ENCODE measurements at regions not wholly inside any gene's neighbourhood (a gene's known extent, or its start where the extent isn't known, plus 50 kb on each side); places are given as distances from the start of the nearest gene placed in this dataset.
"Not testable (repeated sequence)": the region's sequence is repeated elsewhere in the genome, so short reads cannot be mapped to it uniquely, and the experiment has no call there.

GRCh38 chr14:34381304-34381703 lies 80.7 kb downstream of the SPTSSA start:
- not testable (repeated sequence) for H3K27ac ChIP-seq (ENCODE audit: low read length, poor library complexity, severe bottlenecking); H3K36me3 ChIP-seq (ENCODE audit: control insufficient read depth in 1 of 2, insufficient read depth in 2 of 2, low read depth in 1 of 2, low read length in 2 of 2); H3K14ac ChIP-seq (ENCODE audit: low read length in 2 of 2); H3K23ac ChIP-seq (ENCODE audit: low read length in 2 of 2); H2BK5ac ChIP-seq (ENCODE audit: low read depth, low read length, poor library complexity, severe bottlenecking); H3K9ac ChIP-seq (ENCODE audit: low read length); H3K79me1 ChIP-seq (replicated peaks; ENCODE audit: low read length, poor library complexity, severe bottlenecking); H2BK12ac ChIP-seq (ENCODE audit: low read length in 2 of 2); H2BK15ac ChIP-seq (ENCODE audit: low read depth, poor library complexity, severe bottlenecking); H3K4me3 ChIP-seq (ENCODE audit: insufficient read depth in 1 of 2, low read depth in 1 of 2, low read length in 2 of 2); H3K4me1 ChIP-seq (ENCODE audit: control insufficient read depth, insufficient read depth, low read depth, low read length); H2AFZ ChIP-seq (ENCODE audit: low read depth, low read length); H4K91ac ChIP-seq (ENCODE audit: low read length); H3K4me2 ChIP-seq (ENCODE audit: low read length, poor library complexity, severe bottlenecking); H4K8ac ChIP-seq (ENCODE audit: low read length); DNase-seq; H3K9me3 ChIP-seq (ENCODE audit: control insufficient read depth, low read length); H2AK5ac ChIP-seq (ENCODE audit: low read length, severe bottlenecking); H3K18ac ChIP-seq (ENCODE audit: low read depth in 1 of 2, low read length in 2 of 2); H2BK120ac ChIP-seq (ENCODE audit: low read depth, low read length); H3K4ac ChIP-seq (ENCODE audit: low read depth in 1 of 2, low read length in 2 of 2)
- peaks cover 6 to 28% of the 10 kb centered on the region in 2 experiments for H3K27me3 ChIP-seq (ENCODE audit: control insufficient read depth in 1 of 2, insufficient read depth in 1 of 2, low read length in 2 of 2)
- no CpG with 5 or more reads among the region's 2 CpGs for WGBS

GRCh38 chr14:34380471-34380845 lies 81.6 kb downstream of the SPTSSA start:
- Histone ChIP-seq H3K23ac (ENCODE audit: low read length in 2 of 2) (no peak overlapping the region), H2BK5ac (ENCODE audit: low read depth, low read length, poor library complexity, severe bottlenecking) (no peak overlapping the region), H3K27ac (ENCODE audit: low read length, poor library complexity, severe bottlenecking) (no peak overlapping the region), H3K14ac (ENCODE audit: low read length in 2 of 2) (no peak overlapping the region), H3K79me1 (replicated peaks; ENCODE audit: low read length, poor library complexity, severe bottlenecking) (no peaks in the 10 kb centered on the region), H3K9me3 (ENCODE audit: control insufficient read depth, low read length) (peaks cover 3% of the 10 kb centered on the region), H2AFZ (ENCODE audit: low read depth, low read length) (no peak overlapping the region), H3K18ac (ENCODE audit: low read depth in 1 of 2, low read length in 2 of 2) (no peak overlapping the region), H4K8ac (ENCODE audit: low read length) (no peak overlapping the region), H3K27me3 (ENCODE audit: control insufficient read depth in 1 of 2, insufficient read depth in 1 of 2, low read length in 2 of 2) (peaks cover 10 to 28% of the 10 kb centered on the region in 2 experiments), H3K4me1 (ENCODE audit: control insufficient read depth, insufficient read depth, low read depth, low read length) (no peaks in the 10 kb centered on the region), H2BK15ac (ENCODE audit: low read depth, poor library complexity, severe bottlenecking) (no peak overlapping the region), H3K4ac (ENCODE audit: low read depth in 1 of 2, low read length in 2 of 2) (no peak overlapping the region), H4K91ac (ENCODE audit: low read length) (no peak overlapping the region), H3K36me3 (ENCODE audit: control insufficient read depth in 1 of 2, insufficient read depth in 2 of 2, low read depth in 1 of 2, low read length in 2 of 2) (no peaks in the 10 kb centered on the region), H2AK5ac (ENCODE audit: low read length, severe bottlenecking) (no peak overlapping the region), H3K4me3 (ENCODE audit: insufficient read depth in 1 of 2, low read depth in 1 of 2, low read length in 2 of 2) (no peak overlapping the region), H3K9ac (ENCODE audit: low read length) (no peak overlapping the region), H2BK12ac (ENCODE audit: low read length in 2 of 2) (no peak overlapping the region), H2BK120ac (ENCODE audit: low read depth, low read length) (no peak overlapping the region), H3K4me2 (ENCODE audit: low read length, poor library complexity, severe bottlenecking) (no peak overlapping the region)
- DNase-seq, result no peak
- WGBS, result 91% methylated on average over 4 of the region's 4 CpGs

- Histone ChIP-seq H2BK120ac (ENCODE audit: low read depth, low read length) (no peak overlapping the region), H3K4ac (ENCODE audit: low read depth in 1 of 2, low read length in 2 of 2) (no peak overlapping the region), H3K4me1 (ENCODE audit: control insufficient read depth, insufficient read depth, low read depth, low read length) (no peaks in the 10 kb centered on the region), H2AK5ac (ENCODE audit: low read length, severe bottlenecking) (no peak overlapping the region), H2BK5ac (ENCODE audit: low read depth, low read length, poor library complexity, severe bottlenecking) (no peak overlapping the region), H3K18ac (ENCODE audit: low read depth in 1 of 2, low read length in 2 of 2) (no peak overlapping the region), H4K91ac (ENCODE audit: low read length) (no peak overlapping the region), H2AFZ (ENCODE audit: low read depth, low read length) (no peak overlapping the region), H2BK15ac (ENCODE audit: low read depth, poor library complexity, severe bottlenecking) (no peak overlapping the region), H3K14ac (ENCODE audit: low read length in 2 of 2) (no peak overlapping the region), H3K9ac (ENCODE audit: low read length) (no peak overlapping the region), H3K27me3 (ENCODE audit: control insufficient read depth in 1 of 2, insufficient read depth in 1 of 2, low read length in 2 of 2) (peaks cover 13 to 28% of the 10 kb centered on the region in 2 experiments), H3K9me3 (ENCODE audit: control insufficient read depth, low read length) (peaks cover 3% of the 10 kb centered on the region), H3K4me2 (ENCODE audit: low read length, poor library complexity, severe bottlenecking) (no peak overlapping the region), H3K27ac (ENCODE audit: low read length, poor library complexity, severe bottlenecking) (no peak overlapping the region), H4K8ac (ENCODE audit: low read length) (no peak overlapping the region), H3K79me1 (replicated peaks; ENCODE audit: low read length, poor library complexity, severe bottlenecking) (no peaks in the 10 kb centered on the region), H3K4me3 (ENCODE audit: insufficient read depth in 1 of 2, low read depth in 1 of 2, low read length in 2 of 2) (no peak overlapping the region), H3K23ac (ENCODE audit: low read length in 2 of 2) (no peak overlapping the region), H2BK12ac (ENCODE audit: low read length in 2 of 2) (no peak overlapping the region), H3K36me3 (ENCODE audit: control insufficient read depth in 1 of 2, insufficient read depth in 2 of 2, low read depth in 1 of 2, low read length in 2 of 2) (no peaks in the 10 kb centered on the region)
- 65% methylated on average over 4 of the region's 4 CpGs for WGBS
- no peak for DNase-seq
Measured at GRCh38 chr14:34379816-34380470, 82.1 kb downstream of the SPTSSA start.

- Histone ChIP-seq H3K4me3 (ENCODE audit: insufficient read depth in 1 of 2, low read depth in 1 of 2, low read length in 2 of 2) (no peak overlapping the region), H3K79me1 (replicated peaks; ENCODE audit: low read length, poor library complexity, severe bottlenecking) (no peaks in the 10 kb centered on the region), H2BK120ac (ENCODE audit: low read depth, low read length) (no peak overlapping the region), H3K4ac (ENCODE audit: low read depth in 1 of 2, low read length in 2 of 2) (no peak overlapping the region), H3K9ac (ENCODE audit: low read length) (no peak overlapping the region), H3K36me3 (ENCODE audit: control insufficient read depth in 1 of 2, insufficient read depth in 2 of 2, low read depth in 1 of 2, low read length in 2 of 2) (no peaks in the 10 kb centered on the region), H3K27ac (ENCODE audit: low read length, poor library complexity, severe bottlenecking) (no peak overlapping the region), H4K91ac (ENCODE audit: low read length) (no peak overlapping the region), H2BK12ac (ENCODE audit: low read length in 2 of 2) (no peak overlapping the region), H3K18ac (ENCODE audit: low read depth in 1 of 2, low read length in 2 of 2) (no peak overlapping the region), H2AK5ac (ENCODE audit: low read length, severe bottlenecking) (no peak overlapping the region), H3K23ac (ENCODE audit: low read length in 2 of 2) (no peak overlapping the region), H3K9me3 (ENCODE audit: control insufficient read depth, low read length) (peaks cover 3% of the 10 kb centered on the region), H2AFZ (ENCODE audit: low read depth, low read length) (no peak overlapping the region), H3K27me3 (ENCODE audit: control insufficient read depth in 1 of 2, insufficient read depth in 1 of 2, low read length in 2 of 2) (peaks cover 22 to 25% of the 10 kb centered on the region in 2 experiments), H2BK5ac (ENCODE audit: low read depth, low read length, poor library complexity, severe bottlenecking) (no peak overlapping the region), H3K14ac (ENCODE audit: low read length in 2 of 2) (no peak overlapping the region), H3K4me2 (ENCODE audit: low read length, poor library complexity, severe bottlenecking) (no peak overlapping the region), H2BK15ac (ENCODE audit: low read depth, poor library complexity, severe bottlenecking) (no peak overlapping the region), H3K4me1 (ENCODE audit: control insufficient read depth, insufficient read depth, low read depth, low read length) (no peaks in the 10 kb centered on the region), H4K8ac (ENCODE audit: low read length) (no peak overlapping the region)
- 82% methylated on average over 3 of the region's 3 CpGs for WGBS
- no peak for DNase-seq
Measured at GRCh38 chr14:34376649-34377267, 85.3 kb downstream of the SPTSSA start.

All from mesenchymal stem cell (in vitro differentiated cells and primary cell).